SK-N-SH (cell line): ENCODE measurements at regions not wholly inside any gene's neighbourhood (a gene's known extent, or its start where the extent isn't known, plus 50 kb on each side); places are given as distances from the start of the nearest gene placed in this dataset.

Experiments used
- CTCF ChIA-PET: fragments of 300-600, 350-600 bp; formaldehyde crosslinking; extraction: SDS; loops from one replicate; lab custom pipeline; 2021; lab: Yijun Ruan, JAX
- POLR2A ChIA-PET: fragments of 350-600 bp; sonication (Branson Sonifier 250); formaldehyde crosslinking; extraction: SDS; loops from one replicate; lab custom pipeline; 2020; ENCODE audit warnings: antibody characterized with exemption, inconsistent platforms; lab: Yijun Ruan, JAX
- DNase-seq: peaks from one replicate; pipeline ENCODE4 v3.0.0; 2012
- H2AFZ ChIP-seq: fragments of 200-600 bp; sonication (generic); 2 replicates; pipeline ENCODE4 v1.8.1; 2016; ENCODE audit warnings: antibody characterized with exemption, mild to moderate bottlenecking, low read depth
- H3F3A ChIP-seq: fragments of 200-600 bp; sonication (generic); replicated peaks from 2 replicates; pipeline ENCODE3; 2016; ENCODE audit warnings: antibody characterized with exemption, mild to moderate bottlenecking; ENCODE audit not compliant: insufficient read depth
- H3K27ac ChIP-seq, 2 experiments: fragments of 200-500 bp in 1 of 2; fragments of 200-600 bp in 1 of 2; sonication (Bioruptor generic) in 1 of 2; sonication (generic), shearing (Covaris generic) in 1 of 2; 2 replicates each; pipeline versions ENCODE4 v1.5.1 to v1.6.1; 2014 to 2016; ENCODE audit warnings: low read depth in 2 of 2, inconsistent platforms in 1 of 2, low read length in 1 of 2, mild to moderate bottlenecking in 1 of 2, mixed read lengths in 1 of 2
- H3K27me3 ChIP-seq: fragments of 200-600 bp; sonication (generic), shearing (Covaris generic); 2 replicates; pipeline ENCODE4 v1.6.1; 2016; ENCODE audit warnings: mixed run types; ENCODE audit not compliant: insufficient read depth
- H3K36me3 ChIP-seq, 2 experiments: fragments of 200-500 bp in 1 of 2; fragments of 200-600 bp in 1 of 2; sonication (Bioruptor generic) in 1 of 2; sonication (generic) in 1 of 2; replicated peaks in 1 of 2; 2 replicates each; pipeline versions ENCODE3 to v1.5.1; 2014 to 2016; ENCODE audit warnings: low read length in 1 of 2, mild to moderate bottlenecking in 1 of 2; ENCODE audit not compliant: insufficient read depth in 2 of 2, control insufficient read depth in 1 of 2
- H3K4me1 ChIP-seq, 2 experiments: fragments of 200-500 bp in 1 of 2; fragments of 200-600 bp in 1 of 2; sonication (Bioruptor generic) in 1 of 2; sonication (generic), shearing (Covaris generic) in 1 of 2; 2 replicates each; pipeline versions ENCODE4 v1.5.1 to v1.6.1; 2014 to 2016; ENCODE audit warnings: low read depth in 1 of 2, low read length in 1 of 2, mixed run types in 1 of 2; ENCODE audit not compliant: insufficient read depth in 2 of 2, control insufficient read depth in 1 of 2
- H3K4me2 ChIP-seq: fragments of 200-600 bp; sonication (generic), shearing (Covaris generic); 2 replicates; pipeline ENCODE4 v1.6.1; 2017; ENCODE audit warnings: mixed run types
- H3K4me3 ChIP-seq, 2 experiments: fragments of 200-500 bp in 1 of 2; fragments of 200-600 bp in 1 of 2; sonication (Bioruptor generic) in 1 of 2; sonication (generic), shearing (Covaris generic) in 1 of 2; 2 replicates each; pipeline versions ENCODE4 v1.5.1 to v1.8.1; 2014 to 2016; ENCODE audit warnings: low read depth in 2 of 2, inconsistent platforms in 1 of 2, low read length in 1 of 2, mild to moderate bottlenecking in 1 of 2, mixed read lengths in 1 of 2, moderate library complexity in 1 of 2
- H3K79me2 ChIP-seq: fragments of 200-600 bp; sonication (generic); 2 replicates; pipeline ENCODE4 v1.8.1; 2017; ENCODE audit warnings: mild to moderate bottlenecking; ENCODE audit not compliant: insufficient read depth
- H3K9ac ChIP-seq: fragments of 200-600 bp; sonication (generic); 2 replicates; pipeline ENCODE4 v1.6.1; 2017; ENCODE audit warnings: mixed run types
- H3K9me2 ChIP-seq: fragments of 200-600 bp; sonication (generic); 2 replicates; pipeline ENCODE4 v1.6.1; 2017; ENCODE audit warnings: mixed run types
- H3K9me3 ChIP-seq: fragments of 200-600 bp; sonication (generic); 2 replicates; pipeline ENCODE4 v1.6.1; 2017; ENCODE audit warnings: mixed run types, mild to moderate bottlenecking, moderate library complexity
- H4K20me1 ChIP-seq: fragments of 200-600 bp; sonication (generic); 2 replicates; pipeline ENCODE4 v1.6.1; 2017; ENCODE audit warnings: mild to moderate bottlenecking, mixed run types; ENCODE audit not compliant: insufficient read depth
- CHD2 ChIP-seq: fragments of 150-350 bp; IDR thresholded peaks from 2 replicates; pipeline ENCODE4 v1.6.1; 2018; ENCODE audit warnings: low read length; ENCODE audit not compliant: partially characterized antibody
- ELF1 ChIP-seq: IDR thresholded peaks from 2 replicates; pipeline ENCODE4 v1.4.0; 2012
- EZH2phosphoT487 ChIP-seq: fragments of 200-600 bp; sonication (generic); IDR thresholded peaks from 2 replicates; pipeline ENCODE4 v1.6.1; 2017; ENCODE audit warnings: low read depth, mixed run types, mild to moderate bottlenecking, antibody characterized with exemption, moderate library complexity, borderline replicate concordance
- GATA2 ChIP-seq: sonication (generic); formaldehyde crosslinking; IDR thresholded peaks from 2 replicates; pipeline ENCODE4 v1.5.0; 2020; ENCODE audit warnings: mild to moderate bottlenecking, missing genetic modification reagents
- IRF3 ChIP-seq: fragments of 150-350 bp; IDR thresholded peaks from 2 replicates; pipeline ENCODE4 v1.6.1; 2016; ENCODE audit warnings: mild to moderate bottlenecking, low read depth, low read length
- NRF1 ChIP-seq: IDR thresholded peaks from 2 replicates; pipeline ENCODE4 v1.6.1; 2012; ENCODE audit warnings: low read depth, mild to moderate bottlenecking, low read length
- RCOR1 ChIP-seq: fragments of 150-350 bp; IDR thresholded peaks from 2 replicates; pipeline ENCODE4 v1.6.1; 2017; ENCODE audit warnings: antibody characterized with exemption, low read length
- RFX5 ChIP-seq: IDR thresholded peaks from 2 replicates; pipeline ENCODE4 v1.6.1; 2012; ENCODE audit warnings: mild to moderate bottlenecking, improper control_type of control experiment, low read length
- RXRA ChIP-seq: IDR thresholded peaks from 2 replicates; pipeline ENCODE4 v1.4.0; 2012; ENCODE audit warnings: low read depth, mild to moderate bottlenecking, borderline replicate concordance
- SMC3 ChIP-seq: IDR thresholded peaks from 2 replicates; pipeline ENCODE4 v1.6.1; 2012; ENCODE audit warnings: low read depth, low read length, improper control_type of control experiment
- TCF12 ChIP-seq: IDR thresholded peaks from 2 replicates; pipeline ENCODE4 v1.4.0; 2012
- TEAD4 ChIP-seq: IDR thresholded peaks from 2 replicates; pipeline ENCODE4 v1.4.0; 2012; ENCODE audit warnings: mild to moderate bottlenecking, borderline replicate concordance; ENCODE audit not compliant: insufficient read depth
- USF2 ChIP-seq: fragments of 150-350 bp; IDR thresholded peaks from 2 replicates; pipeline ENCODE4 v1.6.1; 2017; ENCODE audit warnings: antibody characterized with exemption, low read length, low read depth, borderline replicate concordance
- YY1 ChIP-seq: IDR thresholded peaks from 2 replicates; pipeline ENCODE4 v1.4.0; 2012; ENCODE audit warnings: low read depth, mild to moderate bottlenecking
- ZBTB33 ChIP-seq: IDR thresholded peaks from 2 replicates; pipeline ENCODE4 v1.4.0; 2012; ENCODE audit warnings: low read depth, borderline replicate concordance
- WGBS: methylation state at CpG from one replicate; pipeline ENCODE4 v1.1.6; 2017; ENCODE audit warnings: low lambda C conversion rate; 5-methylcytosine and 5-hydroxymethylcytosine counted together

- no peak for TF ChIP-seq IRF3
- no peak for TF ChIP-seq YY1
- TF ChIP-seq RXRA: no peak
- no peak for TF ChIP-seq NRF1
- TF ChIP-seq RFX5: no peak
- TF ChIP-seq CHD2: no peak
- no peak for TF ChIP-seq GATA2 (CRISPR knock-in tag)
- TF ChIP-seq TCF12: peak; percentile 59; the same call in 1 of the 2 replicates
- TF ChIP-seq SMC3: no peak
- TF ChIP-seq ELF1: no peak
- TF ChIP-seq TEAD4: peak; percentile 42; the same call in 1 of the 2 replicates
- no peak for TF ChIP-seq USF2
Observed at GRCh38 chr13:85236413-85236812, 562.8 kb downstream of the SLITRK6 start (continued).

- DNase-seq: no peak
- no peak overlapping the region for H3K27ac ChIP-seq
- H3K4me1 ChIP-seq: no peaks in the 10 kb centered on the region
Observed at GRCh38 chr13:85230691-85231093, 568.5 kb downstream of the SLITRK6 start.

More at GRCh38 chr13:85230691-85231093, 568.5 kb downstream of the SLITRK6 start:
- Histone ChIP-seq H3K9me2 (no peaks in the 10 kb centered on the region), H3K27me3 (no peaks in the 10 kb centered on the region), H4K20me1 (no peaks in the 10 kb centered on the region), H3F3A (no peaks in the 10 kb centered on the region), H3K4me3 (no peak overlapping the region), H2AFZ (no peak overlapping the region), H3K9me3 (no peaks in the 10 kb centered on the region), H3K9ac (no peak overlapping the region), H3K4me2 (no peak overlapping the region), H3K79me2 (no peaks in the 10 kb centered on the region), H3K36me3 (no peaks in the 10 kb centered on the region)
- ChIA-PET CTCF (no interaction called here), POLR2A (no interaction called here)
- WGBS: 91% methylated on average over 4 of the region's 4 CpGs
- no peak for TF ChIP-seq RCOR1
- TF ChIP-seq YY1: no peak
- TF ChIP-seq TCF12: no peak
- no peak for TF ChIP-seq ELF1
- no peak for TF ChIP-seq ZBTB33
- no peak for TF ChIP-seq EZH2phosphoT487
